GM12878 (cell line): ENCODE measurements at regions not wholly inside any gene's neighbourhood (a gene's known extent, or its start where the extent isn't known, plus 50 kb on each side); places are given as distances from the start of the nearest gene placed in this dataset.
"Not testable (repeated sequence)": the region's sequence is repeated elsewhere in the genome, so short reads cannot be mapped to it uniquely, and the experiment has no call there.

Experiments used
- ATAC-seq: fragments of 200-7000 bp; cut with Tn5 transposase; 3 replicates; pipeline ENCODE4 v1.9.1; 2020; ENCODE audit warnings: mild to moderate bottlenecking, moderate library complexity
- BruUV-seq: library from RNA; stranded (reverse); fragments of 400-500 nt; replicated peaks from 2 replicates; lab custom pipeline; 2021; lab: Mats Ljungman, UMichigan
- CTCF ChIA-PET: fragments of 300-600 bp; sonication (Branson Sonifier 250); formaldehyde crosslinking; extraction: SDS; loops from one replicate; lab custom pipeline; 2021; ENCODE audit warnings: inconsistent platforms; lab: Yijun Ruan, JAX
- POLR2A ChIA-PET: fragments of 350-600 bp; formaldehyde crosslinking; extraction: SDS; loops from one replicate; lab custom pipeline; 2021; ENCODE audit warnings: inconsistent platforms; lab: Charles Lee
- RAD21 ChIA-PET: fragments of 300-600 bp; sonication (Branson Sonifier 250); formaldehyde crosslinking; loops from one replicate; lab custom pipeline; 2023; ENCODE audit warnings: antibody characterized with exemption; ENCODE audit not compliant: unreplicated experiment; lab: Charles Lee
- SMC1A ChIA-PET: fragments of 300-600 bp; sonication (Branson Sonifier 250); formaldehyde crosslinking; loops from one replicate; lab custom pipeline; 2023; ENCODE audit not compliant: unreplicated experiment, uncharacterized antibody; lab: Charles Lee
- DNase-seq: peaks from one replicate; pipeline ENCODE4 v3.0.0-alpha.2; 2011; ENCODE audit warnings: low read depth, low spot score
- FAIRE-seq: peaks from 3 replicates; lab custom pipeline; 2011; peaks lifted over from hg19 to GRCh38; lab: Jason Lieb, UNC
- H2AFZ ChIP-seq: 2 replicates; pipeline ENCODE4 v1.6.0; 2011; ENCODE audit warnings: low read depth, low read length, control low read depth; ENCODE audit not compliant: control insufficient read depth
- H3K27ac ChIP-seq: 2 replicates; pipeline ENCODE4 v1.5.1; 2011; ENCODE audit warnings: control low read depth; ENCODE audit not compliant: control insufficient read depth, insufficient read depth
- H3K27me3 ChIP-seq, 2 experiments: replicated peaks in 1 of 2; 2 replicates each; pipeline versions ENCODE4 v1.6.0 to v1.6.1; 2011; ENCODE audit warnings: low read length in 1 of 2; ENCODE audit not compliant: control insufficient read depth in 2 of 2, insufficient read depth in 2 of 2
- H3K36me3 ChIP-seq, 2 experiments: 2 replicates each; pipeline ENCODE4 v1.5.1; 2011; ENCODE audit warnings: low read length in 1 of 2; ENCODE audit not compliant: control insufficient read depth in 2 of 2, insufficient read depth in 2 of 2
- H3K4me1 ChIP-seq: 2 replicates; pipeline ENCODE4 v1.6.1; 2011; ENCODE audit warnings: mild to moderate bottlenecking, low read length, moderate library complexity, mixed read lengths; ENCODE audit not compliant: control insufficient read depth, insufficient read depth
- H3K4me2 ChIP-seq: 2 replicates; pipeline ENCODE4 v1.6.0; 2011; ENCODE audit warnings: control low read depth; ENCODE audit not compliant: control insufficient read depth, insufficient read depth
- H3K4me3 ChIP-seq: fragments of 200-600 bp; sonication (generic); 2 replicates; pipeline ENCODE4 v1.5.1; 2016
- H3K79me2 ChIP-seq: 2 replicates; pipeline ENCODE4 v1.6.0; 2011; ENCODE audit warnings: low read length; ENCODE audit not compliant: control insufficient read depth, insufficient read depth
- H3K9ac ChIP-seq: 2 replicates; pipeline ENCODE4 v1.8.0; 2011; ENCODE audit warnings: low read length, control low read depth, mixed read lengths; ENCODE audit not compliant: control insufficient read depth, insufficient read depth
- H3K9me3 ChIP-seq: replicated peaks from 3 replicates; pipeline ENCODE4 v1.5.1; 2011; ENCODE audit warnings: mild to moderate bottlenecking, low read length; ENCODE audit not compliant: control insufficient read depth, insufficient read depth
- H4K20me1 ChIP-seq: 2 replicates; pipeline ENCODE4 v1.6.0; 2011; ENCODE audit not compliant: control insufficient read depth, insufficient read depth
- DPF2 ChIP-seq: fragments of 450-650 bp; IDR thresholded peaks from 2 replicates; pipeline ENCODE4 v1.6.1; 2017; ENCODE audit warnings: mild to moderate bottlenecking
- HDAC6 ChIP-seq: fragments of 200-600 bp; sonication (generic); IDR thresholded peaks from one replicate; pipeline ENCODE4 v1.8.0; 2017; ENCODE audit warnings: antibody characterized with exemption; ENCODE audit not compliant: unreplicated experiment
- IKZF1 ChIP-seq: fragments of 450-650 bp; conservative IDR thresholded peaks from 2 replicates; pipeline ENCODE4 v1.6.1; 2017; ENCODE audit warnings: antibody characterized with exemption, mild to moderate bottlenecking
- SMAD1 ChIP-seq: fragments of 450-650 bp; IDR thresholded peaks from 2 replicates; pipeline ENCODE4 v1.6.1; 2018; ENCODE audit warnings: mild to moderate bottlenecking, low read depth; ENCODE audit not compliant: partially characterized antibody
- STAT3 ChIP-seq: IDR thresholded peaks from 2 replicates; pipeline ENCODE4 v1.6.1; 2011; ENCODE audit warnings: low read depth, low read length, improper control_type of control experiment
- WGBS: methylation state at CpG from one replicate; pipeline ENCODE4 v1.1.6; 2016; ENCODE audit warnings: low lambda C conversion rate; ENCODE audit not compliant: insufficient replicate concordance, insufficient coverage; ENCODE audit errors: missing lambda C conversion rate; 5-methylcytosine and 5-hydroxymethylcytosine counted together
- in situ Hi-C: fragments of 300-500 bp; cut with MboI; formaldehyde crosslinking; loops from 9 replicates; pipeline ENCODE4 v1.14.3; 2018; ENCODE audit warnings: mixed read lengths
- intact Hi-C: fragments of 100-400 bp; cut with micrococcal nuclease; formaldehyde crosslinking; loops from one replicate; pipeline ENCODE4 v1.14.2; 2022; ENCODE audit not compliant: unreplicated experiment
- TF ChIP-seq, protein P1 (sequence below): fragments of 450-650 bp; IDR thresholded peaks from 2 replicates; pipeline ENCODE4 v1.6.1; 2017; ENCODE audit warnings: mild to moderate bottlenecking, moderate library complexity

DNA sequence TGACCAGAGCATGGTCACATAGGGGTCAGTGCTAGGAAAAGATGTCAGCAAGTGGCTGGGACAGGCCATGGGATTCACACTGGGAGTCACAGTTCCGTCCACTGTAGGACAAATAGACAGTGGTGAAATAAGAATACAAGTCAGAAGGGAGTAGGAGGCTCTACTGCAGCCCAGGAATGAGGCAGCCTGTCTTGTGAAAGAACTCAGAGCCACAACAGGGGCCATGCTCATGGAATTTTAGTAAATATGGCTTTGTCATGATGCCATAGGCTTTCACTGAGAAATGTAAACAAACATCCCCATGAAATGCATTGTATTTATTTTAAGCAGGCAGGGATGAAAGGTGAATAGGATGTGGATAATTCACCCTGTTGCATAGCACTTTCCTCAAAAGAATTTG, 504.3 kb downstream of the SOX11 start:
- H3K36me3 ChIP-seq: no peaks in the 10 kb centered on the region
- ChIA-PET RAD21 (no interaction called here), CTCF (no interaction called here), SMC1A (no interaction called here), POLR2A (no interaction called here)
- H3K27ac ChIP-seq: no peak overlapping the region
- DNase-seq (no peak), FAIRE-seq (no peak), ATAC-seq (no peak)
- H2AFZ ChIP-seq: no peak overlapping the region
- H4K20me1 ChIP-seq: no peaks in the 10 kb centered on the region
- BruUV-seq: no TSS peak
- no peak overlapping the region for H3K4me2 ChIP-seq
- no peaks in the 10 kb centered on the region for H3K79me2 ChIP-seq
- no peak overlapping the region for H3K4me3 ChIP-seq
- in situ Hi-C loops: no loop called here
- no peaks in the 10 kb centered on the region for H3K27me3 ChIP-seq
- H3K4me1 ChIP-seq: no peaks in the 10 kb centered on the region
- no peak for TF ChIP-seq SMAD1
- TF ChIP-seq HDAC6: no peak
- no peak for TF ChIP-seq STAT3
- no peak for TF ChIP-seq IKZF1
- TF ChIP-seq, protein P1, sequence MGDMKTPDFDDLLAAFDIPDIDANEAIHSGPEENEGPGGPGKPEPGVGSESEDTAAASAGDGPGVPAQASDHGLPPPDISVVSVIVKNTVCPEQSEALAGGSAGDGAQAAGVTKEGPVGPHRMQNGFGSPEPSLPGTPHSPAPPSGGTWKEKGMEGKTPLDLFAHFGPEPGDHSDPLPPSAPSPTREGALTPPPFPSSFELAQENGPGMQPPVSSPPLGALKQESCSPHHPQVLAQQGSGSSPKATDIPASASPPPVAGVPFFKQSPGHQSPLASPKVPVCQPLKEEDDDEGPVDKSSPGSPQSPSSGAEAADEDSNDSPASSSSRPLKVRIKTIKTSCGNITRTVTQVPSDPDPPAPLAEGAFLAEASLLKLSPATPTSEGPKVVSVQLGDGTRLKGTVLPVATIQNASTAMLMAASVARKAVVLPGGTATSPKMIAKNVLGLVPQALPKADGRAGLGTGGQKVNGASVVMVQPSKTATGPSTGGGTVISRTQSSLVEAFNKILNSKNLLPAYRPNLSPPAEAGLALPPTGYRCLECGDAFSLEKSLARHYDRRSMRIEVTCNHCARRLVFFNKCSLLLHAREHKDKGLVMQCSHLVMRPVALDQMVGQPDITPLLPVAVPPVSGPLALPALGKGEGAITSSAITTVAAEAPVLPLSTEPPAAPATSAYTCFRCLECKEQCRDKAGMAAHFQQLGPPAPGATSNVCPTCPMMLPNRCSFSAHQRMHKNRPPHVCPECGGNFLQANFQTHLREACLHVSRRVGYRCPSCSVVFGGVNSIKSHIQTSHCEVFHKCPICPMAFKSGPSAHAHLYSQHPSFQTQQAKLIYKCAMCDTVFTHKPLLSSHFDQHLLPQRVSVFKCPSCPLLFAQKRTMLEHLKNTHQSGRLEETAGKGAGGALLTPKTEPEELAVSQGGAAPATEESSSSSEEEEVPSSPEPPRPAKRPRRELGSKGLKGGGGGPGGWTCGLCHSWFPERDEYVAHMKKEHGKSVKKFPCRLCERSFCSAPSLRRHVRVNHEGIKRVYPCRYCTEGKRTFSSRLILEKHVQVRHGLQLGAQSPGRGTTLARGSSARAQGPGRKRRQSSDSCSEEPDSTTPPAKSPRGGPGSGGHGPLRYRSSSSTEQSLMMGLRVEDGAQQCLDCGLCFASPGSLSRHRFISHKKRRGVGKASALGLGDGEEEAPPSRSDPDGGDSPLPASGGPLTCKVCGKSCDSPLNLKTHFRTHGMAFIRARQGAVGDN: no peak
- TF ChIP-seq DPF2: no peak
- H3K9me3 ChIP-seq: no peaks in the 10 kb centered on the region
- intact Hi-C loops: no loop called here
- 75% methylated on average over 1 of the region's 1 CpG for WGBS
- H3K9ac ChIP-seq: no peak overlapping the region

DNA sequence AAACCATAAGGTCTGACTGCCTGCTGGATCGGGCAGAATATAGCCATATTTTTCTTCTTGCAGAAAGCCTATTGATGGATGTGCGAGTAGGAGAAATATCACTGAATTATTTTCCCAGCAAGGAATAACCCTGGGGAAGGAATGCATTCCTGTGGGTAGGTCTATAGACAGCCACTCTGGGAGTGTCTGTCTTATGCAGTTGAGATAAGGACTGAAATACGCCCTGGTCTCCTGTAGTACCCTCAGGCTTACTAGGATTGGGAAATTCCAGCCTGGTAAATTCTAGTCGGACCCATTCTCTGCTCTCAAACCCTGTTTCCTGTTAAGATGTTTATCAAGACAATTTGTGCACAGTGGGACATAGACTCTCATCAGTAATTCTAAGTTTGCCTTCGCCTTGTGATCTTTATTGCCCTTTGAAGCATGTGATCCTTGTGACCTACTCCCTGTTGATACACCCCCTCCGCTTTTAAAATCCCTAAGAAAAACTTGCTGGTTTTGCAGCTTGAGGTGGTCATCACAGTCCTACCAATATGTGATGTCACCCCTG, 506.3 kb downstream of the SOX11 start:
- H4K20me1 ChIP-seq, H3K27ac ChIP-seq, FAIRE-seq, BruUV-seq, H3K36me3 ChIP-seq, ATAC-seq, CTCF ChIA-PET, H3K27me3 ChIP-seq, H3K4me1 ChIP-seq, intact Hi-C loops, H3K9ac ChIP-seq, in situ Hi-C loops, POLR2A ChIA-PET, H3K4me2 ChIP-seq, H3K9me3 ChIP-seq, H3K4me3 ChIP-seq, RAD21 ChIA-PET, H3K79me2 ChIP-seq, H2AFZ ChIP-seq, SMC1A ChIA-PET, DNase-seq: not testable (repeated sequence)
- 34% methylated on average over 6 of the region's 6 CpGs for WGBS
